RPMI8226 (cell line): ENCODE measurements at regions not wholly inside any gene's neighbourhood (a gene's known extent, or its start where the extent isn't known, plus 50 kb on each side); places are given as distances from the start of the nearest gene placed in this dataset.
"Not testable (repeated sequence)": the region's sequence is repeated elsewhere in the genome, so short reads cannot be mapped to it uniquely, and the experiment has no call there.

ENCODE experiments used
- DNase-seq: peaks from one replicate; pipeline ENCODE4 v3.0.0-alpha.2; 2015

DNA sequence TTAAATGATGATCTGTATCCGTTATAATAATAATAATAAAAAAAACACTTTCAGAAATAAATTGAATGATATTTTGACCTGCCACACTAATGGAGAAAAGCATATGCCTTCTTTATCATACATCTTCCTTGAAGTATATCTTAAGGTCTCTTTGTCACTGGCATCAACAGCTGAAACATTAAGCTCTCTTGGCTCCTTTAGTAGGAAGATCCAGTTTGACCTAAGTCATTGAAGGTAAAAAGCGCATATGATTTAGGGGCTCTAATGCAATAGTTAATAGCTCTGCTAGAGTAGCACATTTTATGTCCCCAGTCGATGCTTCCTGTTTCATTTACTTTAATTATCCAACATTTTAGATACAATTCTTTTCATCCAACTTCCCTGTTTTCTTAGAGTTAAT, 1010.8 kb downstream of the STPG2 start:
- no peak for DNase-seq

- no peak for DNase-seq
These were observed 1008.8 kb downstream of the STPG2 start for GRCh38 chr4:97134456-97134855.

- DNase-seq = no peak
These were observed 1003.5 kb downstream of the STPG2 start for GRCh38 chr4:97139791-97140190.

GRCh38 chr4:97140545-97140944, 1002.7 kb downstream of the STPG2 start:
- DNase-seq = no peak

- DNase-seq = not testable (repeated sequence)
These were observed 1001.9 kb downstream of the STPG2 start for GRCh38 chr4:97141332-97141731.

DNA sequence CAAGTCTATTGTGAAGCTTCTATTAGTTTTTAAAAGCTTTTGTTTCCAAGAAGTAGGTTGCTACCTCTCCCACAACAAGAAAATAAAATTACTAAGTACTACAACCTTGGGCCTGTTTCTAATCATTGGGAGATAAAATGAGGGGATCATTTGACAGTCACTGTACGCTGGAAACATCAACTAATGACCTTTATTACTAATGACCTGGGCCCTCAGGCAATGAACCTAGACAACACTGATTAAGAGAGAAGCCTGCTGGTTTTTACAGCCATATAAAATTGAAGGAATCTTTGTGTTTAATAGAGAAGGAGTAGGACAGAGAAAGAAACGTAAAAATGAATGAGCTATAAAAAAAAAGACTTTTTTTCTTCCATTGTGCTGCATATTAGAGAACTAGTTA, 1000.9 kb downstream of the STPG2 start:
- DNase-seq = no peak

GRCh38 chr4:97142893-97143292, 1000.4 kb downstream of the STPG2 start:
- no peak for DNase-seq

GRCh38 chr4:97144199-97144598, 999.1 kb downstream of the STPG2 start:
- DNase-seq = no peak

DNA sequence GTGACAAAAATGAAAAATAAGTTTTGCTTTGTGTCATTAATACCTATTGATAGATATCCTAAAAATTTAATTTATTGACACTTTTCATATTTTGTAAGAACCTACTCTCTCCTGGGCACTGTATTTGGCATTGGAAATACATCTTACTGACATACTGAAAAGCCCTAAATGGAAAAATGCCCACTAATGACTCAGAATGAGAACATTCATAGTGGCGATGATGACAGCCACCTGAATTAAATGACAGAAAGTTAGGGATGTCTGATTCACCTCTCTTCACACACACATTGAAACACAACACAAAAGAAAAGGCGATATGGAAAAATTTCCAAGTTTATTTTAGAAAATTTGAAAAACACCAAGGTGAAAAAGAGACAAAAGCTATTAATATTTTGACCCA, 992.3 kb downstream of the STPG2 start:
- no peak for DNase-seq

DNA sequence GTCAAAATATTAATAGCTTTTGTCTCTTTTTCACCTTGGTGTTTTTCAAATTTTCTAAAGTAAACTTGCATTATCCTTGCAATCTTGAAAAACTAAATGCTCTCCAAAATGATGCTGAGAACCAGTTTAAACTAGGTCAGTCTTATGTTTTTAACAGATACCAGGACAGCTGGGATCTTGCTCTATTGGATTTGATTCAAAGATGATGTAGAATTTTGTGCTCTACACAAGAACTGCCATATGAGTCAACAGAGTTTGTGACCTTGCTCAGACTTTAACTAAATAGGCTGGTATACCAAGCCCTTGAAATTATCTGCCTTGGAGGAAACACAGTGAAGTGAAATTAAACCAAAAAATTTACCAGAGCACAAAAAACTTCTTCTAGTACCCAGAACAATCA, 991.1 kb downstream of the STPG2 start:
- no peak for DNase-seq

DNA sequence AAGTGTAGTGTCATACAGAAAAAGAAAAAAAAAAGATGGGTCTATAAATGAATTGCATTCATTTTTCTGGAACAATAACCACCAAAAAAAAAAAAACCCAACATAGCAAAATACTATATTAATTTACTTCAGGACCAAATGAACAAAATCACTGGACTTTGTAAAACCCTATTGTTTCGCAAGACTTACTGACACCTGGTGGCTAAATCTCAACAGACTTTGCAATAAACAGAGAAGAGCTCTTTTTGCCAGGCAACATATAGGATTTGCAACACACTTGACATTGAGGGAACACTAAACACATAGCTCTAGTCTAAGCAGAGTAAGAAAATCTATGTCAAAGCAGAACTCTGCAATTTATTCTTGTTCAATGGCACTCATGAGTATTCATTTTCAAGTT, 990.2 kb downstream of the STPG2 start:
- DNase-seq = no peak

DNA sequence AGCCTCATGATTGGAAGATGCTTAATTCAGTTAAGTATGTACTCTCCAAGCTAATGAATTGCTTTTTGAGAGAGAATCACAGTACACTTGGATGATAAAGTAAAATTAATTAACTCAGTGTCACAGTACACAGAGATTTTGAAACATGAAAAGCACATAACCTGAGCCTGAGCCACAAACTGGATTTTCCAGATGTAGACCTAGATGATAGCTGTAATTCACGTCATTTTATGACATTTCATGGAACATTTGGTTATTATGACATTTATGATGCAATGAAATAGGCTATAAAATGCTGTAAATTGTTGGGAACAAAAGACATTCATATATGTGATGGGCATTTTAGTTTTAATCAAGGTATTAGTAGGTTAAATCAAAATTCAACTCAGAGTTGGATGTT, 983.7 kb downstream of the STPG2 start:
- no peak for DNase-seq

GRCh38 chr4:97185233-97185632, 958.0 kb downstream of the STPG2 start:
- DNase-seq = no peak

- no peak for DNase-seq
These were observed 946.2 kb downstream of the STPG2 start for GRCh38 chr4:97197106-97197505.

DNA sequence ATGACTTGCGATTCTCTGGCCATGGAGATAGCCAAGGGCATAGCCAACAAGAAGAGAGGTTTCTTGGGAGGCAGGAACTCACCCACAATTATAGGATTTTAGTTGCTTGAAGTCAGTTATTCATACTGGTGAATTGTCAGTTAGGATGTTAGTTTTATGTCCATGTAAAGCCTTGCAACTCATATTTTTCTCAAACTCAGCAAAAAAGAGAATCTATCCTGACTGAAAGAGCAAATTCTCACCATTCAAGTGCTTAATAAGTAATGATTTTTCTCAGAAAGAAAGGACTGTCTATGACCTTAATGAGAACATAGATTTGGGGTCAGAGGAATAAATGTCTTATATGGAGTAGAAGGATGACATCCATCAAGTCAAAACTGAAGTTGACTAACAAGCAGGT, 934.5 kb downstream of the STPG2 start:
- no peak for DNase-seq

DNA sequence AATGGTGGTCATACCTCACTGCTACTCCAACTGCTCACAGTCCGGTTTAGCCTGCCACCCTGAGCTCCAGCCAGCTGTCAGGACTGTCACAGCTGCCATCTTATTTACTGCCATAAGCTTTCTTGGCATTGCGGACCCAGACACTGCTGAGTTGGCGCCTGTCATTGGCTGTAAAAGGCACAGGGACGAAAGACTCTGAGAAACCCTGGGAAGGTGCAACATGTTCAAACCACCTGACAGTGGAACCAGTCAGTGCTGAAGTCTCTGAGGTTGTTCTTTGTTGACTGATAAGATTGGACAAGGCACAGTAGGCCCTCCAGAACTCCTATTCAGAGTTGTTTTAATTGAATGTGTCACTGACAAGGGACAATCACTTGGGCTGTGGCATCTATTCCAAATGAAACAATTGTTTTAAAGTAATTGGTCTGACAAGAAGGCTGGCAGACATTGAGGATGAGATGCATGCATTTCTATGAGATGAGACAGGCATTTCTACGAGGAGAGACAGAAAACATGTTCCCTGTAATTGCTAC, 927.8 kb downstream of the STPG2 start:
- no peak for DNase-seq

GRCh38 chr4:97216046-97216445, 927.2 kb downstream of the STPG2 start:
- DNase-seq = no peak

GRCh38 chr4:97235521-97235920, 907.8 kb downstream of the STPG2 start:
- no peak for DNase-seq

DNA sequence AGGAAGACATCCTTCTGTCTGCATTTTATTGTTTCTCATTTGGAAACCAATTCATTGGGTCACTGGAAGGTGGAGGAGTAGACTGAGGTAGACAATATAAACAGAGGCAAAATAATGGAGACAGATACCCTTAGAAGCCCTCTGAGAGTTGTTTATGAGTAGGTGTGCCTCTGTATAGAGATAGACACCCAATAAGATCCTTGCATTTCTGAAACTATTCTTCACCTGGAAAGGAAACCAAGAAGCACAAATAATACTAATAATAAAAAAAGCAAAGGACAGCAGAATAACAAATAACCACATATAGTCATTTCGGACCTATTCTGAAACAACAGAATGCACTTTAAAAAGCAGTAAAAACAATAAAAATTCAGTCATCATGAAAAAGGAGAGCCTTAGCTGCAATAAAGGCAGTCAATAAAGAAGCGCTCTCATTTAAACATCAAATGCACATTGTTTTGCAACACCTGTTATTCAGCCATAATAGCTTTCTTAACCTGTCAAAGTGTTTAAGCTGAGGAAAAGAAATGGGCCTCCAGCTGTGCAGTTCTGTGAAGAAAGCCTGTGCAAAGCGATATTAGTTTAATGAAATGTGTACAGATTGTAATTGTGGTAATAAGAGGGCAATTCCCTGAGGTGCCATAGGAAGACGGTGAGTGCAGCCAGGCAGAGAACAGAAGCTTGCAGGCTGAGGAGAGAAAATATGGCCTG, 904.2 kb downstream of the STPG2 start:
- DNase-seq = no peak

- no peak for DNase-seq
These were observed 903.6 kb downstream of the STPG2 start for GRCh38 chr4:97239667-97239997.

DNA sequence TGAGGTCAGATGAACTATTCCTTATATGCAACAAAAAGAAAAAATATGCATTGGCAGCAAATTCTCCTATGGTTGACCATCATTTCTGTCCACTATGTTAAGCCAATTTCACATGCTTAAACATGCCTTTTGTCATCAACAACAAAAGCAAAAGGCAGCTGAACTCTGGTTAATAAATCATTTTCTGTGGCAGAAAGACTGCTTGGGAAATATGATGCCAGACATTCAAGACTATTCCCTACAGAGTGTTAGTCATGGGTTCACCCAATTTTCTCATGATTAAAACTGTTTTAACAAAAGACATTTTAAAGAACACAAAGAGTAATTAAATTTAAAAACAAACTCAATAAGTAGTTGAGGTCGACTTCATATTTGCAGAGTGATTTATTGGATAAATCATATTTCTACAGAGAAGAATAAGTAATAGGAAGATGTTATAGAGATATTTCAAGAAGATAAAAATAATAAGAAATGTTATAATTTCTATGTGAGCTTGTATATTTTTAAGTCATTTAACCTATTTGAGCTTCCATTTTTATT, 890.6 kb downstream of the STPG2 start:
- DNase-seq = no peak

DNA sequence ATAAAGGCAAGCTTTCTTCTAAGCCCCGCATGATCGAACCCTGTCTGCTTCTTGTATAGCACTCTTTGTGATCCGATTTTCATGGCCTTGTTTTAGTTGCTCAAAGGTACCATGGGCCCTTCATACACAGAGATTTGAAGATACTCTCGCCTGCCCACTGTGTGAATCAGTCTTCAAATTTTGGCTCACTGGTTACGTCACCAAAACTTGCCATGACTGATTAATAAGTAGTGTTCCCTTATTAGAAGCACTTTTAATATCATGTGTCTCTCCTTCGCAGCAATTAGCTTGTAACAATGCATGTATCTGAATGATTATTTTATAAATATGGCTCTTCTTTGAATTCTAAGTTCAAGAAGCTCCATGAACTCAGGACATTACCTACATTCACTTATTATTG, 880.5 kb downstream of the STPG2 start:
- no peak for DNase-seq

GRCh38 chr4:97270051-97270450, 873.2 kb downstream of the STPG2 start:
- no peak for DNase-seq

DNA sequence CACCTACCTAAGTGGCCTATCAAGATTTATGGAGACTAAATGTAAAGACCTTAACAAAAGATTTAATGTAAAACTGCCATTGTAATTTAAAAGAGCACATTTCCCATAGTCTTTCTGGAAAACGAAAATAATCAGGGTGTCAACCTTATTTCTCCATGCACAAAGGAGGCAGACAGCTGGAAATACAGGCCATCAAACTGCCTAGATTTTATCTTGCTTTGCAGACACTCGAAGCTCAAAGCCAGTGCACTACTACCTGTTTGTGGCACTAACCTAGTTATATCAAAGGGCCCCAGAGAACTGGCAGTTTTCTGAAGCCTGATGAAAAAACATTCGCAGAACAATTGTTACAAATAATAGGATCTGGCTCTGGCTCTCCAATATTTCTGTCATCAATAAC, 863.9 kb downstream of the STPG2 start:
- DNase-seq = no peak

GRCh38 chr4:97300561-97300960, 842.7 kb downstream of the STPG2 start:
- no peak for DNase-seq
